ENCODE measurements at regions not wholly inside any gene's neighbourhood (a gene's known extent, or its start where the extent isn't known, plus 50 kb on each side); places are given as distances from the start of the nearest gene placed in this dataset.
A peak's percentile ranks its signal among the peaks of the same experiment; 100 is the strongest.
"Not testable (repeated sequence)": the region's sequence is repeated elsewhere in the genome, so short reads cannot be mapped to it uniquely, and the experiment has no call there.

DNA sequence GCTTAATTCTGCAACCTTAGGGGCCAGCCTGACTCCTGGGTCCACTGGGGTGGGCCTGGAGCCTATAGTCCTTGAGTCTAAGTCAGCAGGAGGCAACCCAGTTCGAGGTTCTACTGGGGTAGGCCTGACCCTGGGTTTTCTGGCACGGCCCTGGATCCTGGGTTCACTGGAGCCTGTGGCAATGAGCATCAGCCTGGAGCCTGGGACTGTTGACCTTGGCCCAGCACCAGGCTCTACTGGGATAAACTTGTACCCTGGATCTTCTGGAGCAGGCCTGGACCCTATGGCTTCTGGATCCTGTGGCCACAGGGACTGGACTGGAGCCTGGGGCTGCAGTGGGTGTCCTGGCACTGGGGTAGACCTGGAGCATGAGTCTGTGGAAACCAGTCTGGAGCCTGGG lies 874.3 kb upstream of the INTU start:
- Histone ChIP-seq H3K4me1 (ENCODE audit: insufficient read depth) (no peaks in the 10 kb centered on the region), H3K4me3 (no peak overlapping the region), H3K9me3 (no peaks in the 10 kb centered on the region), H3K27ac (no peak overlapping the region), H3K36me3 (no peaks in the 10 kb centered on the region), H3K27me3 (no peaks in the 10 kb centered on the region)
- 62 to 87% (median 71%) methylated on average over 2 of the region's 2 CpGs for WGBS, 3 donors
- no peak for DNase-seq
- TF ChIP-seq POLR2A (IDR thresholded peaks at IDR 0.05) (no peak), EP300 (IDR thresholded peaks at IDR 0.05) (no peak)
- TF ChIP-seq, protein P1, sequence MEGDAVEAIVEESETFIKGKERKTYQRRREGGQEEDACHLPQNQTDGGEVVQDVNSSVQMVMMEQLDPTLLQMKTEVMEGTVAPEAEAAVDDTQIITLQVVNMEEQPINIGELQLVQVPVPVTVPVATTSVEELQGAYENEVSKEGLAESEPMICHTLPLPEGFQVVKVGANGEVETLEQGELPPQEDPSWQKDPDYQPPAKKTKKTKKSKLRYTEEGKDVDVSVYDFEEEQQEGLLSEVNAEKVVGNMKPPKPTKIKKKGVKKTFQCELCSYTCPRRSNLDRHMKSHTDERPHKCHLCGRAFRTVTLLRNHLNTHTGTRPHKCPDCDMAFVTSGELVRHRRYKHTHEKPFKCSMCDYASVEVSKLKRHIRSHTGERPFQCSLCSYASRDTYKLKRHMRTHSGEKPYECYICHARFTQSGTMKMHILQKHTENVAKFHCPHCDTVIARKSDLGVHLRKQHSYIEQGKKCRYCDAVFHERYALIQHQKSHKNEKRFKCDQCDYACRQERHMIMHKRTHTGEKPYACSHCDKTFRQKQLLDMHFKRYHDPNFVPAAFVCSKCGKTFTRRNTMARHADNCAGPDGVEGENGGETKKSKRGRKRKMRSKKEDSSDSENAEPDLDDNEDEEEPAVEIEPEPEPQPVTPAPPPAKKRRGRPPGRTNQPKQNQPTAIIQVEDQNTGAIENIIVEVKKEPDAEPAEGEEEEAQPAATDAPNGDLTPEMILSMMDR (IDR thresholded peaks at IDR 0.05): no peak
- intact Hi-C loops (cut with DNase I): no loop called here

DNA sequence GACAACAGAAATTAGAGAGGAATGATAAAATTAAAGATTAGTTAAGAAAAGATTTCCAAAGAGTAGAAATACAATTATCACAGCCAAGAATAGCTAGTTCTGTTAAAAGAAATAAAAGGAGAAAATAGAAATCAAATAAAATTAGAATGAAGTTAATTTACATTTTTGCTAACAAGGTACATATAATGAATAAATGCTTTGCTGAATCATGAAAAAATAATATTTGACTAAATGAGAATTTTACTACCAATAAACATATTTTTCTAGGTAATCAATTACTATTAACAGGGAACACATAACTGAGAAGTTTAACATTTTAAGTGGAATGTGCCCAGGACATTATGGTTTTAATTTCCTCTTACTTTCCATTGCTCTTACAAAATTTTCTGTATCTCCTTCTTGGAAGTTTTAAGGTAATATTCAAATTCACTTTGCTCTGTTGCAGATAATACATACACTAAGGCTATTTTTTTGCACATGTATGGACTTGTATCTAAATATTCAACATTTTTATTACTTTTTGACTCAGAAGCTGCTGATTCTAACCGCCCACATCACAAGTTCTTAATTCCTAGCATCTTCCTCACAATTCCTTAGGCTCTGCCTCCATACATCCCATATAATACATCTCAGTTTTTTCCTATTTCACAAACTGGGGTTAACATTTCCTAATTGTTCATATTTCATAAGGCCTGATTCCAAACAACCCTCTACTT lies 870.7 kb upstream of the INTU start:
- intact Hi-C loops (cut with DNase I): no loop called here
- 96 to 97% (median 97%) methylated on average over 1 of the region's 1 CpG for WGBS, 3 donors
- TF ChIP-seq, protein P1 (IDR thresholded peaks at IDR 0.05): no peak
- no peak for TF ChIP-seq EP300 (IDR thresholded peaks at IDR 0.05)
- TF ChIP-seq POLR2A (IDR thresholded peaks at IDR 0.05): no peak

GRCh38 chr4:126762663-126763247 lies 870.0 kb upstream of the INTU start:
- Histone ChIP-seq H3K4me1 (ENCODE audit: insufficient read depth) (no peaks in the 10 kb centered on the region), H3K9me3 (no peaks in the 10 kb centered on the region), H3K27ac (no peak overlapping the region), H3K36me3 (no peaks in the 10 kb centered on the region), H3K27me3 (no peaks in the 10 kb centered on the region), H3K4me3 (no peak overlapping the region)
- no peak for DNase-seq
- WGBS, 3 donors: 92 to 96% (median 95%) methylated on average over 5 of the region's 5 CpGs
- no peak for TF ChIP-seq EP300 (IDR thresholded peaks at IDR 0.05)
- no peak for TF ChIP-seq POLR2A (IDR thresholded peaks at IDR 0.05)
- intact Hi-C loops (cut with DNase I): no loop called here

More for the DNA sequence above, 870.7 kb upstream of the INTU start:
- Histone ChIP-seq H3K4me3 (no peak overlapping the region), H3K9me3 (no peaks in the 10 kb centered on the region), H3K27ac (no peak overlapping the region), H3K27me3 (no peaks in the 10 kb centered on the region), H3K4me1 (ENCODE audit: insufficient read depth) (no peaks in the 10 kb centered on the region), H3K36me3 (no peaks in the 10 kb centered on the region)
- DNase-seq: no peak

GRCh38 chr4:126766241-126766640 lies 866.5 kb upstream of the INTU start:
- TF ChIP-seq EP300 (IDR thresholded peaks at IDR 0.05) (no peak), POLR2A (IDR thresholded peaks at IDR 0.05) (no peak)
- TF ChIP-seq, protein P1 (IDR thresholded peaks at IDR 0.05): no peak
- Histone ChIP-seq H3K27ac (no peak overlapping the region), H3K27me3 (no peaks in the 10 kb centered on the region), H3K4me3 (no peak overlapping the region), H3K36me3 (no peaks in the 10 kb centered on the region), H3K9me3 (no peaks in the 10 kb centered on the region), H3K4me1 (ENCODE audit: insufficient read depth) (no peaks in the 10 kb centered on the region)
- DNase-seq: no peak
- intact Hi-C loops (cut with DNase I): no loop called here
- WGBS, 3 donors: 5 to 9% (median 7%) methylated on average over 2 of the region's 2 CpGs

GRCh38 chr4:126768338-126768737 lies 864.4 kb upstream of the INTU start:
- no peak for TF ChIP-seq EP300 (IDR thresholded peaks at IDR 0.05)
- TF ChIP-seq, protein P1 (IDR thresholded peaks at IDR 0.05): no peak
- TF ChIP-seq POLR2A (IDR thresholded peaks at IDR 0.05): no peak
- Histone ChIP-seq H3K9me3 (no peaks in the 10 kb centered on the region), H3K36me3 (no peaks in the 10 kb centered on the region), H3K4me1 (ENCODE audit: insufficient read depth) (no peaks in the 10 kb centered on the region), H3K27me3 (no peaks in the 10 kb centered on the region), H3K4me3 (no peak overlapping the region), H3K27ac (no peak overlapping the region)
- no peak for DNase-seq
- intact Hi-C loops (cut with DNase I): no loop called here

- 96% methylated on average over 44 to 46 of the region's 46 CpGs for WGBS, 3 donors
- H3K4me3 ChIP-seq; H3K9me3 ChIP-seq; H3K27me3 ChIP-seq; H3K27ac ChIP-seq; H3K4me1 ChIP-seq (ENCODE audit: insufficient read depth); intact Hi-C loops (cut with DNase I); H3K36me3 ChIP-seq: not testable (repeated sequence)
- peak in 1 of 5 donors; percentile 5 for DNase-seq
Observed at GRCh38 chr4:126770811-126771553, 861.8 kb upstream of the INTU start.

DNA sequence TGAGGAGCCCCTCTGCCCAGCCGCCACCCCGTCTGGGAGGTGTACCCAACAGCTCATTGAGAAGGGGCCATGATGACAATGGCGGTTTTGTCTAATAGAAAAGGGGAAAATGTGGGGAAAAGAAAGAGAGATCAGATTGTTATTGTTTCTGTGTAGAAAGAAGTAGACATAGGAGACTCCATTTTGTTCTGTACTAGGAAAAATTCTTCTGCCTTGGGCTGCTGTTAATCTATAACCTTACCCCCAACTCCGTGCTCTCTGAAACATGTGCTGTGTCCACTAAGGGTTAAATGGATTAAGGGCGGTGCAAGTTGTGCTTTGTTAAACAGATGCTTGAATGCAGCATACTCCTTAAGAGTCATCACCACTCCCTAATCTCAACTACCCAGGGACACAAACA lies 861.1 kb upstream of the INTU start:
- DNase-seq; H3K27me3 ChIP-seq; intact Hi-C loops (cut with DNase I); H3K36me3 ChIP-seq; H3K4me1 ChIP-seq (ENCODE audit: insufficient read depth); H3K4me3 ChIP-seq; H3K27ac ChIP-seq; H3K9me3 ChIP-seq: not testable (repeated sequence)
- WGBS, 3 donors: 62 to 76% (median 69%) methylated on average over 5 of the region's 5 CpGs
